OCI-LY7 (cell line): ENCODE measurements at regions not wholly inside any gene's neighbourhood (a gene's known extent, or its start where the extent isn't known, plus 50 kb on each side); places are given as distances from the start of the nearest gene placed in this dataset.

ENCODE experiments used
- EZH2phosphoT487 ChIP-seq: fragments of 200-600 bp; sonication (generic); IDR thresholded peaks from 2 replicates; pipeline ENCODE4 v1.6.1; 2018; ENCODE audit warnings: low read depth, borderline replicate concordance, mild to moderate bottlenecking, mixed run types, antibody characterized with exemption, low read length, moderate library complexity, mixed read lengths
- TF ChIP-seq, protein P1 (sequence below): fragments of 200-600 bp; sonication (generic); conservative IDR thresholded peaks from 2 replicates; pipeline ENCODE4 v1.5.1; 2014; ENCODE audit warnings: mild to moderate bottlenecking, antibody characterized with exemption, low read length, moderate library complexity, mixed read lengths

DNA sequence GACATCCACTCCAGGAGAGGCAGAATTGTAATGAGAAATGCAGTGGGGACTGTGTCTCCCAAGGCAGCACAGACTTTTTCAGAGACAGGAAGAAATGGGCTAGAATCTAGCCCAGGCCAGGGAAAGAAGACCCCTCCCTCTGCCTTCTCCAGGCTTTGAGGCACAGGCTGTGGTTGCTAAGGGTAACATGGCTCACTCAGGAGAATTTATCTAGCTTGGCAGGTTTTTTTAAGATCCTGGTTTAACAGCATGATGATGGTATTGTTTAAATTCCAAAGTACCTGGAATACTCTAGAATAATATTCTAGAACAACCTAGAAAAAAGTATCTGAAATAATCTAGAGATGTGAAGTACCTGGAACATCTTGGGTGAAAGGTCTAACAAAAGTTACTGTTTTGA lies 125.6 kb downstream of the URB2 start:
- TF ChIP-seq, protein P1, sequence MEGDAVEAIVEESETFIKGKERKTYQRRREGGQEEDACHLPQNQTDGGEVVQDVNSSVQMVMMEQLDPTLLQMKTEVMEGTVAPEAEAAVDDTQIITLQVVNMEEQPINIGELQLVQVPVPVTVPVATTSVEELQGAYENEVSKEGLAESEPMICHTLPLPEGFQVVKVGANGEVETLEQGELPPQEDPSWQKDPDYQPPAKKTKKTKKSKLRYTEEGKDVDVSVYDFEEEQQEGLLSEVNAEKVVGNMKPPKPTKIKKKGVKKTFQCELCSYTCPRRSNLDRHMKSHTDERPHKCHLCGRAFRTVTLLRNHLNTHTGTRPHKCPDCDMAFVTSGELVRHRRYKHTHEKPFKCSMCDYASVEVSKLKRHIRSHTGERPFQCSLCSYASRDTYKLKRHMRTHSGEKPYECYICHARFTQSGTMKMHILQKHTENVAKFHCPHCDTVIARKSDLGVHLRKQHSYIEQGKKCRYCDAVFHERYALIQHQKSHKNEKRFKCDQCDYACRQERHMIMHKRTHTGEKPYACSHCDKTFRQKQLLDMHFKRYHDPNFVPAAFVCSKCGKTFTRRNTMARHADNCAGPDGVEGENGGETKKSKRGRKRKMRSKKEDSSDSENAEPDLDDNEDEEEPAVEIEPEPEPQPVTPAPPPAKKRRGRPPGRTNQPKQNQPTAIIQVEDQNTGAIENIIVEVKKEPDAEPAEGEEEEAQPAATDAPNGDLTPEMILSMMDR, result no peak
- no peak for TF ChIP-seq EZH2phosphoT487
